Islet of Langerhans (tissue), 1 donor: ENCODE measurements at regions not wholly inside any gene's neighbourhood (a gene's known extent, or its start where the extent isn't known, plus 50 kb on each side); places are given as distances from the start of the nearest gene placed in this dataset.

Experiments
- FAIRE-seq: peaks from one replicate; lab custom pipeline; 2011; peaks lifted over from hg19 to GRCh38; lab: Jason Lieb, UNC

- no peak for FAIRE-seq
These were observed 180.1 kb downstream of the ACTL7B start for GRCh38 chr9:108675708-108676107.

GRCh38 chr9:108674766-108675530 is 180.8 kb downstream of the ACTL7B start:
- no peak for FAIRE-seq

GRCh38 chr9:108673386-108673785 is 182.4 kb downstream of the ACTL7B start:
- no peak for FAIRE-seq

- no peak for FAIRE-seq
These were observed 183.2 kb downstream of the ACTL7B start for GRCh38 chr9:108672475-108673190.

- FAIRE-seq = no peak
These were observed 184.0 kb downstream of the ACTL7B start for GRCh38 chr9:108671794-108672193.

GRCh38 chr9:108671176-108671575 is 184.6 kb downstream of the ACTL7B start:
- FAIRE-seq = no peak

- no peak for FAIRE-seq
These were observed 186.8 kb downstream of the ACTL7B start for GRCh38 chr9:108668938-108669335.

- FAIRE-seq = no peak
These were observed 187.4 kb downstream of the ACTL7B start for GRCh38 chr9:108668191-108668937.

- no peak for FAIRE-seq
These were observed 189.5 kb downstream of the ACTL7B start for GRCh38 chr9:108666240-108666784.

GRCh38 chr9:108665521-108666239 is 190.1 kb downstream of the ACTL7B start:
- no peak for FAIRE-seq

GRCh38 chr9:108664309-108665255 is 191.2 kb downstream of the ACTL7B start:
- no peak for FAIRE-seq

- no peak for FAIRE-seq
These were observed 192.4 kb downstream of the ACTL7B start for GRCh38 chr9:108663422-108663821.

- FAIRE-seq = no peak
These were observed 192.8 kb downstream of the ACTL7B start for GRCh38 chr9:108662956-108663355.

GRCh38 chr9:108662091-108662875 is 193.5 kb downstream of the ACTL7B start:
- FAIRE-seq = no peak

GRCh38 chr9:108656566-108656965 is 199.2 kb downstream of the ACTL7B start:
- no peak for FAIRE-seq

- FAIRE-seq = no peak
These were observed 200.0 kb downstream of the ACTL7B start for GRCh38 chr9:108655818-108656217.

GRCh38 chr9:108654566-108654965 is 201.2 kb downstream of the ACTL7B start:
- FAIRE-seq = no peak

GRCh38 chr9:108652851-108653250 is 202.9 kb downstream of the ACTL7B start:
- no peak for FAIRE-seq

GRCh38 chr9:108650826-108651225 is 205.0 kb downstream of the ACTL7B start:
- FAIRE-seq = no peak

- FAIRE-seq = no peak
These were observed 210.3 kb downstream of the ACTL7B start for GRCh38 chr9:108645520-108645919.
